ENCODE measurements at regions not wholly inside any gene's neighbourhood (a gene's known extent, or its start where the extent isn't known, plus 50 kb on each side); places are given as distances from the start of the nearest gene placed in this dataset.
"Not testable (repeated sequence)": the region's sequence is repeated elsewhere in the genome, so short reads cannot be mapped to it uniquely, and the experiment has no call there.

DNA sequence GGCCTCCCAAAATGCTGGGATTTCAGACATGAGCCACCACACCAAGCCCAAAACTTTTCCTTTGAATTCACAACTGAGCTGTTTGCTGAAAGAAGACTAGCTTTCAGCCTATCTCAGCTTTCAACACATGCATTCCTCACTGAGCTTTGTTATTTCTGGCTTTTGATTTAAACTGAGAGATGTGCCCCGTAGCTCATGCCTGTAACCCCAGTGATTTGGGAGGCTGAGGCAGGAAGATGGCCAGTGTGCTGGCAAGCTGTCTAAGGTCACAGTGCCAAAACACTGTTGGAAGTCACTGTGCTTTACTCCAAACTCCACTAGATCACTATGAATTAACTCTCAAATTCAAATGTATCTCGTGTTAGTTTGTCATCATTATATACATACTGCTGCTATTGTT is 779.5 kb downstream of the TRIML1 start:
- no peak for DNase-seq

DNA sequence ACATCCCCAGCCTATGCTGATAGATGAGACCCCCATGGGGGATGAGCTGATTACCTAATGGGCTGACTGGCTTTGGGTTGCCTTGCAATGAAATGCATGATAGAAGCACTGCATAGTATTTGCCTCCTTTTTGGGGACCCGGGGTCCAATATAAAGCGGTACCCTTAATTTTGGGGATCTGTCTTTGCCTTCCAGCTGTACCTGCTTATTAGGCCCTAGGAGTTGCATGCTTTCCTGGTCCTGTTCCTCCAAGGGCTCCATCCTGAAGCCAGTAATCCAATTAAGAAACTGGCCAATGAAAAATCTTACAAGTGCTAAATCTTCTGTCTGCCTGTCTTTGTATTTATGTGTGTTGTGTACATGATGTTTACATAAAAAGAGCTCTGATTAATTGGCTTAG is 791.6 kb downstream of the TRIML1 start:
- no peak for DNase-seq

DNA sequence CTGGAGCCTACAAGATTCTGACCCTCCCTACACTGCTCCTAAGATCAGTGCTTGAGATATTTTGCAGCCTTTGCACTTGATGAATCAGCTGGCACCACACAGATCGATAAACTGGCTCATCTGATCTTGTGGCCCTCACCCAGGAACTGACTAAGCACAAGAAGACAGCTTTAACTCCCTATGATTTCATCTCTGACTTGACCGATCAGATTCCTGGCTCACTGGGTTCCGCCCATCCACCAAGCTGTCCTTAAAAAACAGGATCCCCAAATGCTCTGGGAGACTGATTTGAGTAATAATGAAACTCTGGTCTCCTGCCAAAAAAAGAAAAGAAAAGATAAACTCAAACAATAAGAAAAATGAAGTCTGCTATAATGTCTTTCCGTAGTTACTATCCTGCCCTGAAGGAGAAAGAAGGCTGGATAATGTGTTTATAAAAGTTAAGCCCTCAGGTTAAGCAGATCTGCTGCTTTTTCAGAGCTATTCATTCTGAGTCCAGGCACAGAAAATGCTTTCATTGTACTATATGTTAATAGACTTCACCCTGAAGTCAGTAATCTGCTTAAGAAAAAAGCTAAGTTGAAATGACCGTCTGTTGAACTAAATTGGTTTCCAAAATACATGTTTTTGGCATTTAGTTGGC is 795.2 kb downstream of the TRIML1 start:
- DNase-seq, result no peak

DNA sequence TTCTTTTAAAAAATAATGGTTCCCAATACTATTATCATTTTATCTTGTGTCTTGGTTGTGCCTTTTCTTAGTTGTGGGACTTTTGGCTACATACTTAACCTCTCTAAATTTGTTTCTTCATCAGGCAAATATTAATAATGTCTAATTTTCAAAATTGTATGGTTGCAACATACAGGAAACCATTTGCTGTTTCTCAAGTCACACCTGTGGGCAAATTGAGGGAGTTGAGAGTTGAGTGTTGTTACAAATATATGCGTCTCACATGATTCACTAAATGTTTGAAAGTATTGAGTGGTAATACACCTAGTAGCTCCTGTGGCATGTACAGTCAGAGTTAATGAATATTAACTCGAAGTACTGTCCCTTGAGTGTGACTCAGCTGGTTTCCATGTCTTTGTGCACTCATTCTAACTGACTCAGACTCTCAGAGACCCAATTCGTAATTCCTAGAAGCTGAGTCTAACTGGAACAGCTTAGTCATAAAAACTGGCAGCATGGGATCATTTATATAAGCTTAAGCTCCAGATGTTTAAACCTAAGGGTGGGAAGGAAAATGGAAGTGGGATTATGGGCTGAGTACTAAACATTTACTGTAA is 802.4 kb downstream of the TRIML1 start:
- DNase-seq, result no peak

DNA sequence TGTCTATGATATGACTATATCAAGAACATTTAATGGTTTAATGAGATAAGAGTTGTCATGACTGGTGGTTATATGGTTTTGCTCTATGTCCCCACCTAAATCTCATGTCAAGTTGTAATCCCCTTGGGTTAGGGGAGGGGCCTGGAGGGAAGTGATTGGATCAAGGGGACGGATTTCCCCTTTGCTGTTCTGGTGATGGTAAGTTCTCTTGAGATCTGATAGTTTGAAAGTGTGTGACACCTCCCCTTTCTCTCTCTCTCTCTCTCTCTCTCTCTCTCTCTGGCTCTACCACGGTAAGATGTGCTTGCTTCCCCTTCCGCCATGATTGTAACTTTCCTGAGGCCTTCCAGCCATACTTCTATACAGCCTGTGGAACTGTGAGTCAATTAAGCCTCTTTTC is 803.4 kb downstream of the TRIML1 start:
- DNase-seq, result no peak

DNA sequence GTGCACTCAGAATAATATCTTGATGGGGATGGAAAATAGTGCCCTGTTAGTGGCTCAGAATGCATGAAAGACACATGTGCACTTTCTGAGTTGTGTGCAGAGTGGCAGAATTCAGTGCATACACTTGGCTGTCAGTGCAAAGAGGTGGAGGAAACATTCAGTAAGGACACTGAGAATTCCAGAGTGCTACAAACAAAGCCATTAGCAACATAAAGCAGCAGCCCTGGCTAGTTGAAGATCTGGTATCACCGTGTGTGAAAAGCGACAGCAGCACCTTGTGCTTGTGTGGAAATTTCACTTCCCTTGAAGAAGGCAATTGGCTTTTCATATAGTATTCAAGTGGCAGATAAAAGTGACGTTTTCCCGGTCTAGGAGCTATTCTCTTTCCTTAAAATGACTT is 810.4 kb downstream of the TRIML1 start:
- no peak for DNase-seq

DNA sequence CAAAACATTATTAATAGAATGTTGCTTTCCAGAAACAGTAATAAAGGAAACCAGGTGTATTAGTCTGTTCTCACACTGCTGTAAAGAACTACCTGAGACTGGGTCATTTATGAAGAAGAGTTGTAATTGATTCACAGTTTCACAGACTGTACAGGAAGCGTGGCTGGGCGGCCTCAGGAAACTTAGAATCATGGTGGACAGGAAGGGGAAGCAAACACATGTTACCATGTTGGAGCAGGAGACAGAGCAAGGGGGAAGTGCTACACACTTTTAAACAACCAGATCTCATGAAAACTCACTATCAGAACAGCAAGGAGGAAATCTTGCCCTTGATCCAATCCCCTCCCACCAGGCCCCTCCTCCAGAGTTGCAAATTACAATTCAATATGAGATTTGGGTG is 815.8 kb downstream of the TRIML1 start:
- no peak for DNase-seq

DNA sequence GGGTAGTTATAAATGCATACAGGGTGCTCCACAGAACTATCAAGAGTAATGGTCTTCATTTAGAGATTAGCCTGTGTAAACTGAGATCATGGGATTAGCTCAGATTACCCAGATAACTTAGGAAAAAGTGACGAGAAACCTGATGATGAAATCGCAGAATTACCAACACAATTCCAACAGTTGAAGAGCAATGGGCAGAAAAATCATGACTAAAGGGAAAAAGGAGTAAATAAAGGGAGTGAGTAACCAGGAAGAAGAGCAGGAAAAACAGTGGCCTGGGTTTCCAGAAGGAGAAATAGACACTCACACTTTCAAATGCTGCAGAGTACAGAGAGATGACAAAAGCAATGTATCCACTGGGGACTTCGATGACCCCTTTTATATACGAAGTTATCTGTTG is 817.3 kb downstream of the TRIML1 start:
- no peak for DNase-seq

DNA sequence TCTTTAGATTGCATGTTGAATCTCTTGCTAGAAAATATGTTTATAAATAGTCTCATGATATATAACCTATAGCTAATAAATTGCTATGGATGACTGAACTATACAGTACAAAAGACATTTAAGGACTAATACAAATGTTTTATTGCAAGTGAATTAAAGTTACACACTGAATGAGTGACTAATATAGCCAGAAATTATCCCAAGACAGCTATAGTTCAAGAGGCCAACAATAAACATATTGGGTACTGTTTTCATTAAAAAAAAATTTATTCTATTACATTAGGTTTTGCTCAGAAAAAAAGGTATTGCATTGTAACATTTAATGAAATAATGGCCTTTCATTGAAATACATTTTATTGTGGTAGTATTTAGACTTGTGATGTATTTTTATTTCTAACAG is 819.1 kb downstream of the TRIML1 start:
- no peak for DNase-seq

DNA sequence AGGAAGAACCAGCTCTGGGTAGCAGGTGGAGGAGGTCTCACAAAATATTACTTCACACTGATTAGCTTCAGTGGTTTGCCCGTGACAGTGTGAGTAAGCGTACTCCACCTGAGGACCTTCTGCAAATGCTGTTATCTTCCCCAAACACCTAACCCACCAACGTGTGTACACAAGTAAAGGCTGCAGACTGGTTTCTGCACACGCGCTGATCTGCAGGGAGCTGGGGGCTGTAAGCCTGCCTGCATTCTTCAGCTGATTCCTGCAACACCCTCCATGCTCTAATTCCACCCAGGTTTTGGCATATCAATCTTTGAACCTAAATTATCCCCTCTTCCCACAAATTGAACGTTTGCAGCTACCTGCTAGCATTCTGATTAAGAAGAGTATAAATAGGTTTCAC is 820.2 kb downstream of the TRIML1 start:
- DNase-seq, result no peak

DNA sequence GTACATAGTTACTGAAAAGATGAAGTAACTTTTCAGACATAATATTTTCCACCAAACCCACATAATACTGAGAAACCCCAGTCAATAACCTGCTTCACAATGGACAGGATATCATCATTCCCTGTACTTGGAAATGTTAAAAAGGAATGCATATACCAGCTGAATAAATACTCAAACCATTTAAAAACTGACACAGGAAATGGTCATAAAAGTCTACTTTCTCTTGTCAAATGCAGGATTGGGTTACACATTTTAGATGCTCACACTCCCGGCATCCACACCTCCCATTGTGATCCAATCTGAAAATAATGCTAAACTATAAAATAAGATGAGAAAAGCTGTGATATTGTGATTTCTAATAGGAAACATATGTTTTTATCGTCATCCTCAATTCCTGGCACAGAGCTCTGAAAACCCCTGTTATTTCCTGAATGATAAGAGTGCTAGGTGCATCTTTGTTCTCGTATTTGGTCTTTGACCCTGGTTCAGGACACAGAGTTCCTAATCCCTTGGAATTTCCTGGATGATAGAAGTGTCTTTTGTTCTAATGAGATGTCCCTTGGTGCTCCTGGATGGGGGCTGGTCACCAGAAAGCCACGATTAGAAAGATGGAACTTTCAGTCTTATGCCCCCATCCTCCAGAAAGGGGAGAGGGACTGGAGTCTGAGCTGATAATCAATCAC is 821.3 kb downstream of the TRIML1 start:
- no peak for DNase-seq

DNA sequence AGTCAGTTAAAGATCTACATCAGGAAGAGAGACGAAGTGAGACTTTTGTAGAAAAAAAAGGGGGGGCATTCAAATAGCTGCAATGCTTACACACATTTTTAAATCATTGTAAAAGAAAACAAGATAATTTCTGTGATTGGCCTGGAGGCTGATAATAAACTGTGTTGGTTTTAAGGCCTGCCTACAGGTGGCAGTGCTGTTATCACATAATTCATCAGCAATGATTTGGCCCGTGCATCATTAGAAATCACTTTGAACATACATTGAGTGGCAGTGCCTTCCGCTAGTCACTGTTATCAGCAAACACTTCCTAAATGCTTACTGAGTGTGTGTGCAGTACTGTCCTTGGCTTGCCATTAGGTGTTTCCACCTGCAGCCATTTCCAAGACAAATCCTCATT is 831.9 kb downstream of the TRIML1 start:
- no peak for DNase-seq

DNA sequence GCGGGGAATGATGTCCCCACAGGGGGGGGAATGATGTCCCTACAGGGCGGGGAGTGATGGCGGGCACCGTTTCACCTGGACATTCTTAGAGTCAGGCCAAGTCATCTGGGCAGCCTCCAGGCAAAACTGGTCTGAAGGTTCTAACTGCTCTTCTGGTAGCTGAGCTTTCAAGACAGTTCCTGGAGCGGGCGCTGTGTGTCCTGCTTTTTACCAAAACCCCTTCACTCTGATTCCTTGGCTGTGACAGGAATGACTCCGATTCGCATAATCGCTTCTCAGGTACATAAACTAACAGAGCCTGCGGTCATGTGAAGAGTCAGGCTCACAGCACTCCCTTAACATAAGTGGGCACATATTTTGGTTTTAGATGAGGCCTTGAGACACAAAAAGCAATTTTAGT is 836.0 kb downstream of the TRIML1 start:
- DNase-seq, result peak in 1 of 58 donors; percentile 7

DNA sequence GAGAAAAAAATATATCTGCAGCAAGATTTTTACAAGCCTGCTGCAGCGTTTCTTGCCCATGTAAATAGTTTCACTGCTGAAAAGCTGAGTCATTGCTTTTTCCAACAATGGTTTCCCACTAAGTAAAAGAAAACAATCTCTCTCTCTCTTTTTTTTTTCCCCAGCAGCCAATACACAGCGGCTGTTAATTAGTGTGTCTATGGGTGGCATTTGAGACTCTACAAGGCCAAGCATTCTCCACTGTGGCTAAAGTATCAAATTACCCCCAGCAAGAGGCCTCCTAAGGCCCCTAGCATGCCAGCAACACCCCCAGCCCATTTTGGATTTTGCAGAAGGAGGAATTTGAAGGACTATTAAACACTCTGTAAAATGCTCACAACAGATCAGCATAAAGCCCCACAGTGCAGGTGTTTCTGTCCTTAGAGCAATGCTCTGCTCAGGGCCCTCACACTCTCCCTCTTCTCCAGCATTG is 837.4 kb downstream of the TRIML1 start:
- DNase-seq, result peak in 1 of 58 donors; percentile 1

DNA sequence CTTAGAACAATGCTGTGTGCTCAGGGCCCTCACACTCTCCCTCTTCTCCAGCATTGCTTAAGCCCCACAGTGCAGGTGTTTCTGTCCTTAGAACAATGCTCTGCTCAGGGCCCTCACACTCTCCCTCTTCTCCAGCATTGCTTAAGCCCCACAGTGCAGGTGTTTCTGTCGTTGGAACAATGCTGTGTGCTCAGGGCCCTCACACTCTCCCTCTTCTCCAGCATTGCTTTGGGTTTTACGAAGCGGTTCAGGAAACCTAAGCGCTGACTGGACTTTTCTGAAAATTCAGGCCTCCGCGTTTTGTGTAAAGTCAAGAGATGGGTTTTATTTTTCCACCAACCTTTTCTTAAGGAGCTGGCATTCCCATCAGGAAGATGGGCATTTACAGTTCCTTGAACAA is 838.0 kb downstream of the TRIML1 start:
- not testable (repeated sequence) for DNase-seq

DNA sequence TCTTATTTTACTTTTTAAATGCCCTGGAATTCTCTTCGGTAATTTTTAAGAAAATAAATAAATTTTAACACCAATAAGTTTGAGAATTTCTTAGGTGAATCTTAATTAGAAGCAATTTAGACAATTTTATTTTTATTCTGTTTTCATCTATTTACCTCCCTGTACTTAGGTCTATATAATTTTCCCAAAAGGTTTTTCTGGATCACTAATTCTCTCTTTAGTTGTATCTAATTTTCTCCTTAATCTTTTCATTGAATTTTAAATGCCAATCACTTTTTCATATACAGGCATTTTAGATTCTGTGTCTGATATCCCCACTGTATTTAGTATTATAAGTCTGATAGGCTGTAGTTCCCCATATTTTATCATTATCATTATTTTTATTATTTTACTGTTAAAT is 845.3 kb downstream of the TRIML1 start:
- DNase-seq, result no peak

DNA sequence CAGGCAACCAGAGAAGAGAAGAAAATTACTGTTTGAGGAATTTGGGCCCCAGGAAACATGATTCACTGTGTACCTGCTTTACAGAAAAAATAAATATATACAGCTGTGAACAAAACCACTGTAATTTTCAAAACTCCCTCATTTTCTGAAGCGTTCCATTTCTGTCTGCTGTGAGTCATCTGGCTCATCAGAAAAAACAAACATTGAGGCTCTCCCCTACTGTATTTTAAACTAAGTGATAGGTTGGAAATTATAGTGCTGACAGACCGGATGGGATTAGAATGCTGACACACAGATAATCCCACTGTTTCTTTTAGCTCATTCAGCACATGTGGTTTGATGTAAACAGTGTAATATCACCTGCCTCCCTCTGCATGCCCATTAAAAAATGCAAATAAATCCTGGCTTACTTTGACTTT is 847.0 kb downstream of the TRIML1 start:
- no peak for DNase-seq

DNA sequence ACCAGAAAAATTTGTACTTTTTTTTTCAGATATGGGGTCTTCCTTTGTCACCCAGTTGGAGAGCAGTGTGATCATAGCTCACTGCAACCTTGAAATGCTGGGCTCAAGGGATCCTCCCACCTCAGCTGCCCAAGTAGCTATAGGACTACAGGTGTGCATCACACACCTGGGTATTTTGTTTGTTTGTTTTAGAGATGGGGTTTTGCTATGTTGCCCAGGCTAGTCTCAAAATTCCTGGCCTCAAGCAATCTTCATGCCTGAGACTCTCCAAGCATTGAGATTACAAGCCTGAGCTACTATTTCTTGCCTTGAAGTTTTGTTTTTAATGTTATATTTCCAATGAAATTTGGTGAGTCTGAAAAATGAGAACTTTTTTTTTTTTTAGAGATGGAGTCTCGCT is 847.8 kb downstream of the TRIML1 start:
- DNase-seq, result no peak

DNA sequence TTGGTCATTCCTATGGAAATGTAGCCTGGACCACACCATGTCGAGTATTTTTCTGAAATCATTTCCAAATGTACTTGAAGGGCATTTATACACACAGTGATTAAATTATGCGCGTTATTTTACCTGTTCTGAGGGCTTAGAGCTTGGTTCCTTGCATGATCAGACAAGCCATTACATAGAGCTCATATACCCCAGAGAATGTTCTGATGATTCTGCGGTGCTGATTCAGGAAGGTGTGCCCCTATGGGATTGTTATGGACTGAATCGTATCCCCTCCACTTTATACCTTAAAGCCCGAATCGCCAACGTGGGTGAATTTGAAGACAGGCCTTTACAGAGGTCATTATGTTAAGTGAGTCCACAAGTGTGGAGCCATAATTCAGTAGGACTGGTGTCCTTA is 848.9 kb downstream of the TRIML1 start:
- no peak for DNase-seq

DNA sequence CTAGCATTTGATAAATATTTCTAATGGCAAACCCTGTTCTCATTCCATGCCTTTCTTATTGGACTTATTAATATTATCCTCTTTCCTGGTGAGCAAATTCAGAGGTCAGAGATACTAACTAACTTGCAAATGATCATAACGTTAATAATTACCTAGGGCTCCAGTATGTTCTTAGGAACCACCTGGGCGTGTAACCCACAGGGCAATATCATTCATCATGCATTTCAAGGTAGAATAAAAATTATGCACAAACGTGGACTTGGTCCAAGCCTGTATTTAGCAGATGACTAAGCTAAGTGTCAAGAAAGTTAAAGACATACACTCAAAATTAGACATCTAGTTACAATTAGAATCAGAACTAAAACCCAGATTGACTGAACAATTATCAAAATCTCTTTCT is 850.1 kb downstream of the TRIML1 start:
- no peak for DNase-seq

DNA sequence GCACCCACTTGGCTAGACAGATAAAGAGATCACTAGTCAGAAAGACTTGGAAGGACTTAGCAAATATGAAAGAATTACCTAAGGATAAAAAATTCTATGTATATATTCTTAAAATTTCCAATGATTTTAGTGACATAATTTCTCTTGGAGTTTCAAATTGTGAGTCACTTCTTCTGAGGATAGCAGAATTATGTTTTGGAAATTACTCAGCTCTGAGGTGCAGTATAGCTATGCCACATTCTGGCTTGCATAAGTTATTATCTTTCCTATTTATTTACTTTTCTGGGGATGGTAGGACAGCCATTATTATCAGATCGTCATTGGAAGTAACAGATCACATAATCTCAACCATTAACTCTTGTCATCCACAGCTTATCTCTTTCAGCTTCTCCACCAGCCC is 853.5 kb downstream of the TRIML1 start:
- DNase-seq, result no peak

DNA sequence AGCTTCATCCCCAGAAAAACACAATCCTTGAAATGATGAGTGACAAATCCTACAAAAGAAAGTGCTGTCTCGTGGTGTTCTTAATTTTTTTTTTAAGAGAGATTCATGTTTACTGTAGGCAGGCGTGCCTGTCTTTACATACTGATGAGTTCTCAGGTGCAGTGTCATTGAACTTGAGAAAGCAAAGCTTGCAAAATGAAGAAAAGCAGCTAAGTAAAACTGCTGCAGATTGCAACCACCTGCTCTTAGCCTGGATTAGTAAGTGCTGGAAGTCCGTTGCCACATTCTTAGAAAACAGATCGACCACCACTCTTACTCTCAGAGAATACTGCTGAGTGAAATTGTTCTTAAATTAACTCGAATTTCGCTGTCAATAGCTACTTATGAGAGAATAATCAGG is 854.6 kb downstream of the TRIML1 start:
- DNase-seq, result no peak

All from anterior cingulate cortex (tissue), 58 donors.